ENCODE measurements at regions not wholly inside any gene's neighbourhood (a gene's known extent, or its start where the extent isn't known, plus 50 kb on each side); places are given as distances from the start of the nearest gene placed in this dataset.

DNA sequence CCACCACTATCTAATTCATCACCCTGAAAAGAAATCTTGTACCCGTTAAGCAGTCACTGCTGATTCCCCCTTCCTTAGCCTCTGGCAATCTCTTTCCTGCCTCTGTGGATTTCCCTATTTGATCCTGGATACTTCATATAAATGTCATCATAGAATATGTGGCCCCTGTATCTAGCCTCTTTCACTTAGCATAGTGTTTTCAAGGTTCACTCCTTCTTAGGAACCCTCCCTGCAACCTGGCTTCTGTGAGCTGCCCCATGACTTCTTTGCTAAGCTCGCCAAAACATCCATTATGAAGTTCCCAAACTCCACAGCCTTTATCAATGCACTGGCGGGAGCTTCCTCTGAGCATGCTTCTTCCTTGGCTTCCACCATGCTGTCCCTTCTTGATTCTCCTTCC, 70.8 kb upstream of the PDZD8 start:
- H3K27me3 ChIP-seq (ENCODE audit: control insufficient read depth in 2 of 2, insufficient read depth in 2 of 2, low read length in 2 of 2) = peaks cover 0 to 3% of the 10 kb centered on the region in 2 donors
- H3K4me1 ChIP-seq (ENCODE audit: control insufficient read depth in 2 of 2, insufficient read depth in 2 of 2, low read length in 2 of 2) = peaks cover 0 to 2% of the 10 kb centered on the region in 2 donors
- no peaks in the 10 kb centered on the region for H3K9me3 ChIP-seq (ENCODE audit: control insufficient read depth in 2 of 2, low read length in 2 of 2)
- H3K27ac ChIP-seq (ENCODE audit: low read depth in 2 of 2, low read length in 2 of 2) = no peak overlapping the region
- H3K4me3 ChIP-seq (ENCODE audit: low read length in 2 of 2) = no peak overlapping the region
- no peaks in the 10 kb centered on the region for H3K36me3 ChIP-seq (ENCODE audit: control insufficient read depth in 2 of 2, insufficient read depth in 2 of 2, low read length in 2 of 2)
- H3K9ac ChIP-seq (ENCODE audit: low read depth in 1 of 2, low read length in 2 of 2) = no peak overlapping the region

DNA sequence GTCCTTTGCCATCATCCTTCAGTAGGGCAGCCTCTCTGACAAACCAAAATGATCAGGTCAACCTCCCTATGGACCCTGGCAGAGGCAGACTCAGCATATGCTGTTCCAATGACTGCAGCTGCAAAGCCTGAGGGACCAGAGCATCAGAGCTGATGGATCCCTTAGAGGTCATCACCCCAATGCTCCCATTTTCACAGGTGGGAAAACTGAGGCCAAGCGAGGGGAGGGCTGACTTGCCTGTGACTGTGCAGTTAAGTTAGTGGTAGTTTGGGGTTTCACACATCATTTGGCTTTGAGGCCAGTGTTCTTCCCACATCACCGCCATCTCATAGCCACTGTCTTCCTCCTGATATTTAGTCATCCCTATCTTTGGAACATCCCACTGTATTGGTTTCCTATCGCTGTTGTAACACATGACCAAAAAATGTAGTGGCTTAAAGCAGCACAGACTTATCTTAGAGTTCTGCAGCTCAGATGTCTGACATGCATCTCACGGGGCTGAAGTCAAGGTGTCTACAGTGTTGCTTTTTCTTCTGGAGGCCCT, 69.3 kb upstream of the PDZD8 start:
- Histone ChIP-seq H3K27me3 (ENCODE audit: control insufficient read depth in 2 of 2, insufficient read depth in 2 of 2, low read length in 2 of 2) (peaks cover 0 to 3% of the 10 kb centered on the region in 2 donors), H3K9ac (ENCODE audit: low read depth in 1 of 2, low read length in 2 of 2) (no peak overlapping the region), H3K27ac (ENCODE audit: low read depth in 2 of 2, low read length in 2 of 2) (no peak overlapping the region), H3K4me3 (ENCODE audit: low read length in 2 of 2) (no peak overlapping the region), H3K9me3 (ENCODE audit: control insufficient read depth in 2 of 2, low read length in 2 of 2) (no peaks in the 10 kb centered on the region), H3K36me3 (ENCODE audit: control insufficient read depth in 2 of 2, insufficient read depth in 2 of 2, low read length in 2 of 2) (no peaks in the 10 kb centered on the region), H3K4me1 (ENCODE audit: control insufficient read depth in 2 of 2, insufficient read depth in 2 of 2, low read length in 2 of 2) (peaks cover 0 to 2% of the 10 kb centered on the region in 2 donors)

DNA sequence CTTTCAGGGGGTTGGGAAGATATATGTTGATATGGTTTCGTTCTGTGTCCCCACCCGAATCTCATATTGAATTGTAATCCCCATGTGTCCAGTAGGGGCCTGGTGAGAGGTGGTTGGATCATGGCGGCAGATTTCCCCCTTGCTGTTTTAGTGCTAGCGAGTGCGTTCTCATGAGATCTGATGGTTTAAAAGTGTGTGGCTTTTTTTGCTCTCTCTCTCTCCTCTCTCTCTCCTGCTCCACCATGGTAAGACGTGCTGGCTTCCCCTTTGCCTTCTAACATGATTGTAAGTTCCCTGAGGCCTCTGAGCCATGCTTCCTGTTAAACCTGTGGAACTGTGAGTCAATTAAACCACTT, 68.4 kb upstream of the PDZD8 start:
- Histone ChIP-seq H3K9me3 (ENCODE audit: control insufficient read depth in 2 of 2, low read length in 2 of 2) (no peaks in the 10 kb centered on the region), H3K9ac (ENCODE audit: low read depth in 1 of 2, low read length in 2 of 2) (no peak overlapping the region), H3K36me3 (ENCODE audit: control insufficient read depth in 2 of 2, insufficient read depth in 2 of 2, low read length in 2 of 2) (no peaks in the 10 kb centered on the region), H3K4me1 (ENCODE audit: control insufficient read depth in 2 of 2, insufficient read depth in 2 of 2, low read length in 2 of 2) (peaks cover 0 to 2% of the 10 kb centered on the region in 2 donors), H3K4me3 (ENCODE audit: low read length in 2 of 2) (no peak overlapping the region), H3K27me3 (ENCODE audit: control insufficient read depth in 2 of 2, insufficient read depth in 2 of 2, low read length in 2 of 2) (peaks cover 0 to 3% of the 10 kb centered on the region in 2 donors), H3K27ac (ENCODE audit: low read depth in 2 of 2, low read length in 2 of 2) (no peak overlapping the region)

- H3K9me3 ChIP-seq (ENCODE audit: control insufficient read depth in 2 of 2, low read length in 2 of 2) = no peaks in the 10 kb centered on the region
- H3K9ac ChIP-seq (ENCODE audit: low read depth in 1 of 2, low read length in 2 of 2) = no peak overlapping the region
- no peaks in the 10 kb centered on the region for H3K36me3 ChIP-seq (ENCODE audit: control insufficient read depth in 2 of 2, insufficient read depth in 2 of 2, low read length in 2 of 2)
- peak overlapping the region; percentile 54 to 70 for H3K4me3 ChIP-seq (ENCODE audit: low read length in 2 of 2)
- peaks cover 0 to 3% of the 10 kb centered on the region in 2 donors for H3K27me3 ChIP-seq (ENCODE audit: control insufficient read depth in 2 of 2, insufficient read depth in 2 of 2, low read length in 2 of 2)
- H3K27ac ChIP-seq (ENCODE audit: low read depth in 2 of 2, low read length in 2 of 2) = no peak overlapping the region
- H3K4me1 ChIP-seq (ENCODE audit: control insufficient read depth in 2 of 2, insufficient read depth in 2 of 2, low read length in 2 of 2) = peaks cover 0 to 2% of the 10 kb centered on the region in 2 donors
These were observed 67.9 kb upstream of the PDZD8 start for GRCh38 chr10:117442944-117443685.

- H3K4me3 ChIP-seq (ENCODE audit: low read length in 2 of 2) = no peak overlapping the region
- peaks cover 0 to 3% of the 10 kb centered on the region in 2 donors for H3K27me3 ChIP-seq (ENCODE audit: control insufficient read depth in 2 of 2, insufficient read depth in 2 of 2, low read length in 2 of 2)
- H3K36me3 ChIP-seq (ENCODE audit: control insufficient read depth in 2 of 2, insufficient read depth in 2 of 2, low read length in 2 of 2) = no peaks in the 10 kb centered on the region
- H3K27ac ChIP-seq (ENCODE audit: low read depth in 2 of 2, low read length in 2 of 2) = no peak overlapping the region
- H3K4me1 ChIP-seq (ENCODE audit: control insufficient read depth in 2 of 2, insufficient read depth in 2 of 2, low read length in 2 of 2) = peaks cover 0 to 2% of the 10 kb centered on the region in 2 donors
- H3K9ac ChIP-seq (ENCODE audit: low read depth in 1 of 2, low read length in 2 of 2) = no peak overlapping the region
- no peaks in the 10 kb centered on the region for H3K9me3 ChIP-seq (ENCODE audit: control insufficient read depth in 2 of 2, low read length in 2 of 2)
These were observed 67.3 kb upstream of the PDZD8 start for GRCh38 chr10:117442521-117442920.

DNA sequence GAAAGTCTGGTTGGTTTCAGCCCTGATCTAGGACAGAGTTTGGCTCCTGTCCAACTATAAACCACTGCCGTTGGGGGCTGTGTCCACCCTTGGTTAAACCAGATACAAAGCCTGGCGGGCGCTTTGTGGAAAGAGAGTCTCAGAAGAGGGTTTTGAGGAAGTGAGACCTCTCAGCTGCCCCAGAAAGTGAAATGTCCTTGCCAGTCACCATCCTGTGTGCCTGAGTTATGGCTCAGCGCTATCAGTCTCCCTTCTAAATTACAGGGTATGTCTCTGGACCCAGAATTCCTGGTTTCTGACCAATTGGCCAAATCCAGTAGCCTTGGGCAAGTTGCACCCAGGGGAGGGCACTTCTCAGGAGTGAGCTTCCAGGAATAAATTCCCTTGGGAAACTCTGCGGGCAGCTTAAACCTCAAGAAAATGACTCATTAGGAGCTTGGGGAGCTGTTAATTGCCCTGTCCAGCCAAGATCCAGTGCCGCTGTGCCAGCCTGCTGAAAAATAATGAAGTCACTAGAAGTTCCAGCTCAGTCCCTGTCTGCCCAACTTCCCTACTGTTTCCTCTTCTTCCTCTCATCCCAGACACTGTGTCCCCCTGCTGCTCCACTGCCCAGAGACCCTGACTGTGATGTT, 66.7 kb upstream of the PDZD8 start:
- no peaks in the 10 kb centered on the region for H3K36me3 ChIP-seq (ENCODE audit: control insufficient read depth in 2 of 2, insufficient read depth in 2 of 2, low read length in 2 of 2)
- H3K27ac ChIP-seq (ENCODE audit: low read depth in 2 of 2, low read length in 2 of 2) = no peak overlapping the region
- peaks cover 0 to 2% of the 10 kb centered on the region in 2 donors for H3K4me1 ChIP-seq (ENCODE audit: control insufficient read depth in 2 of 2, insufficient read depth in 2 of 2, low read length in 2 of 2)
- no peak overlapping the region for H3K9ac ChIP-seq (ENCODE audit: low read depth in 1 of 2, low read length in 2 of 2)
- no peaks in the 10 kb centered on the region for H3K9me3 ChIP-seq (ENCODE audit: control insufficient read depth in 2 of 2, low read length in 2 of 2)
- H3K4me3 ChIP-seq (ENCODE audit: low read length in 2 of 2) = no peak overlapping the region
- peaks cover 0 to 3% of the 10 kb centered on the region in 2 donors for H3K27me3 ChIP-seq (ENCODE audit: control insufficient read depth in 2 of 2, insufficient read depth in 2 of 2, low read length in 2 of 2)

DNA sequence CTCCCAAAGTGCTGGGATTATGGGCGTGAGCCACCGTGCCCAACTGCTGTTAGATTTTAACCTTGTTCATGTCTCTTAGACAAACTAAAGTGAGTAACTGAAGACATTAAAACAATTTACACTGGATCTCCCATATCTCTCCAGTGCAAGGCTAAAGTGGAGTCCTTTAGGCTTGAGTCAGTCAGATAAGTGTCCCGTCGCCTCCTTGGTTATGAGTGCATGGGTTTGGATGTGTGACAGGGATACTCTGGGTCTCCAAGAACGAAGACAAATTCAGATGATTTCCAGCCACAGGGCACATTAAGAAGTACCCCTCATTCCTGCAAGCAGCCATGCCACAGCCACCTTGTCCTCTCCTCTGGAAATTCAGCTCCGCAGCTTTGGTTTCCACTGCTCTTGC, 66.1 kb upstream of the PDZD8 start:
- Histone ChIP-seq H3K27ac (ENCODE audit: low read depth in 2 of 2, low read length in 2 of 2) (no peak overlapping the region), H3K9me3 (ENCODE audit: control insufficient read depth in 2 of 2, low read length in 2 of 2) (no peaks in the 10 kb centered on the region), H3K9ac (ENCODE audit: low read depth in 1 of 2, low read length in 2 of 2) (no peak overlapping the region), H3K4me3 (ENCODE audit: low read length in 2 of 2) (no peak overlapping the region), H3K4me1 (ENCODE audit: control insufficient read depth in 2 of 2, insufficient read depth in 2 of 2, low read length in 2 of 2) (peaks cover 0 to 2% of the 10 kb centered on the region in 2 donors), H3K36me3 (ENCODE audit: control insufficient read depth in 2 of 2, insufficient read depth in 2 of 2, low read length in 2 of 2) (no peaks in the 10 kb centered on the region), H3K27me3 (ENCODE audit: control insufficient read depth in 2 of 2, insufficient read depth in 2 of 2, low read length in 2 of 2) (peaks cover 0 to 3% of the 10 kb centered on the region in 2 donors)

GRCh38 chr10:117439243-117439912, 64.1 kb upstream of the PDZD8 start:
- H3K27me3 ChIP-seq (ENCODE audit: control insufficient read depth in 2 of 2, insufficient read depth in 2 of 2, low read length in 2 of 2) = peaks cover 0 to 6% of the 10 kb centered on the region in 2 donors
- H3K4me3 ChIP-seq (ENCODE audit: low read length in 2 of 2) = no peak overlapping the region
- no peaks in the 10 kb centered on the region for H3K9me3 ChIP-seq (ENCODE audit: control insufficient read depth in 2 of 2, low read length in 2 of 2)
- peaks cover 0 to 2% of the 10 kb centered on the region in 2 donors for H3K4me1 ChIP-seq (ENCODE audit: control insufficient read depth in 2 of 2, insufficient read depth in 2 of 2, low read length in 2 of 2)
- no peaks in the 10 kb centered on the region for H3K36me3 ChIP-seq (ENCODE audit: control insufficient read depth in 2 of 2, insufficient read depth in 2 of 2, low read length in 2 of 2)
- H3K9ac ChIP-seq (ENCODE audit: low read depth in 1 of 2, low read length in 2 of 2) = no peak overlapping the region
- H3K27ac ChIP-seq (ENCODE audit: low read depth in 2 of 2, low read length in 2 of 2) = no peak overlapping the region

- Histone ChIP-seq H3K27me3 (ENCODE audit: control insufficient read depth in 2 of 2, insufficient read depth in 2 of 2, low read length in 2 of 2) (peaks cover 0 to 3% of the 10 kb centered on the region in 2 donors), H3K4me3 (ENCODE audit: low read length in 2 of 2) (no peak overlapping the region), H3K4me1 (ENCODE audit: control insufficient read depth in 2 of 2, insufficient read depth in 2 of 2, low read length in 2 of 2) (no peaks in the 10 kb centered on the region), H3K27ac (ENCODE audit: low read depth in 2 of 2, low read length in 2 of 2) (no peak overlapping the region), H3K9ac (ENCODE audit: low read depth in 1 of 2, low read length in 2 of 2) (no peak overlapping the region), H3K9me3 (ENCODE audit: control insufficient read depth in 2 of 2, low read length in 2 of 2) (no peaks in the 10 kb centered on the region), H3K36me3 (ENCODE audit: control insufficient read depth in 2 of 2, insufficient read depth in 2 of 2, low read length in 2 of 2) (no peaks in the 10 kb centered on the region)
These were observed 57.6 kb upstream of the PDZD8 start for GRCh38 chr10:117432866-117433265.

DNA sequence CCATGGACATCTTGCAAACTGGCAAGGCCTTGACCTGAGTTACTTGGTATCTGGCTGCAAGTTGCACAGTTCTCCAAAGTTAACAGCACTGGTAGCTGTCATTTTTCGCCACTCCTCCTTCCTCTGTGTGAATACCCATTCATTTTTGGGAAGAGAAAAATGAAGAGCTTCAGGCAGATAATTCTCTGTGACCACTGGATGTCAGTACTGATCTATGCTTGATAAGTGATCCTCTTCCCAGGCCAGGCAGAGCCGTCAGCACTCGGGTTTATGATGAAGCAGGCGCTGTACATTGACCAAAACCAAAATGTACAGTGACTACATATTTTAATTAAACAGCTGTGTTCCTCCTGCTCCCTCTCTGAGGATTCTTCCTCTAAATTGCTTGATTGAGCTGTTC, 55.9 kb upstream of the PDZD8 start:
- no peaks in the 10 kb centered on the region for H3K36me3 ChIP-seq (ENCODE audit: control insufficient read depth in 2 of 2, insufficient read depth in 2 of 2, low read length in 2 of 2)
- no peaks in the 10 kb centered on the region for H3K9me3 ChIP-seq (ENCODE audit: control insufficient read depth in 2 of 2, low read length in 2 of 2)
- H3K27me3 ChIP-seq (ENCODE audit: control insufficient read depth in 2 of 2, insufficient read depth in 2 of 2, low read length in 2 of 2) = peaks cover 0 to 3% of the 10 kb centered on the region in 2 donors
- H3K9ac ChIP-seq (ENCODE audit: low read depth in 1 of 2, low read length in 2 of 2) = no peak overlapping the region
- no peak overlapping the region for H3K4me3 ChIP-seq (ENCODE audit: low read length in 2 of 2)
- H3K27ac ChIP-seq (ENCODE audit: low read depth in 2 of 2, low read length in 2 of 2) = no peak overlapping the region
- H3K4me1 ChIP-seq (ENCODE audit: control insufficient read depth in 2 of 2, insufficient read depth in 2 of 2, low read length in 2 of 2) = no peaks in the 10 kb centered on the region

All from mucosa of rectum (tissue), 2 donors.